SU-DHL-6 (cell line): ENCODE measurements at regions not wholly inside any gene's neighbourhood (a gene's known extent, or its start where the extent isn't known, plus 50 kb on each side); places are given as distances from the start of the nearest gene placed in this dataset.

Experiments used
- H2AFZ ChIP-seq: fragments of 200-600 bp; sonication (generic); 2 replicates; pipeline ENCODE4 v1.6.1; 2014; ENCODE audit warnings: low read depth, mild to moderate bottlenecking, moderate library complexity, mixed read lengths, antibody characterized with exemption, low read length; ENCODE audit not compliant: severe bottlenecking
- H3F3A ChIP-seq: fragments of 200-600 bp; shearing (Covaris generic); 2 replicates; pipeline ENCODE4 v1.6.0; 2016; ENCODE audit warnings: antibody characterized with exemption, mild to moderate bottlenecking; ENCODE audit not compliant: insufficient read depth
- H3K27ac ChIP-seq: fragments of 200-600 bp; sonication (generic); 2 replicates; pipeline ENCODE4 v1.5.1; 2016; ENCODE audit warnings: low read depth, mild to moderate bottlenecking, low read length, moderate library complexity, mixed read lengths
- H3K27me3 ChIP-seq: fragments of 200-600 bp; sonication (generic), shearing (Covaris generic); 2 replicates; pipeline ENCODE4 v1.6.0; 2014; ENCODE audit warnings: mild to moderate bottlenecking, low read length
- H3K36me3 ChIP-seq: fragments of 200-600 bp; sonication (generic); 2 replicates; pipeline ENCODE4 v1.6.1; 2014; ENCODE audit warnings: mild to moderate bottlenecking, low read length, mixed read lengths
- H3K4me2 ChIP-seq: fragments of 300-600, 200-600 bp; shearing (Covaris generic), sonication (generic); 2 replicates; pipeline ENCODE4 v1.6.0; 2014; ENCODE audit warnings: low read length, low read depth, mild to moderate bottlenecking; ENCODE audit not compliant: poor library complexity, severe bottlenecking
- H3K4me3 ChIP-seq: fragments of 200-600 bp; sonication (generic); 2 replicates; pipeline ENCODE4 v1.5.1; 2014; ENCODE audit warnings: antibody characterized with exemption, low read length, mild to moderate bottlenecking, mixed read lengths; ENCODE audit not compliant: insufficient read depth, poor library complexity, severe bottlenecking
- H3K79me2 ChIP-seq: fragments of 200-600 bp; sonication (generic); 2 replicates; pipeline ENCODE4 v1.6.1; 2014; ENCODE audit warnings: mild to moderate bottlenecking, low read length, moderate library complexity; ENCODE audit not compliant: insufficient read depth
- H3K9ac ChIP-seq: fragments of 200-600 bp; sonication (generic); 2 replicates; pipeline ENCODE4 v1.7.0; 2014; ENCODE audit warnings: mild to moderate bottlenecking, low read length
- H3K9me2 ChIP-seq: fragments of 200-600 bp; sonication (generic); replicated peaks from 2 replicates; pipeline ENCODE4 v1.6.1; 2014; ENCODE audit warnings: low read length; ENCODE audit not compliant: insufficient read depth
- H3K9me3 ChIP-seq: fragments of 200-600 bp; sonication (generic); 2 replicates; pipeline ENCODE4 v1.6.1; 2014; ENCODE audit warnings: low read length, mixed read lengths; ENCODE audit not compliant: insufficient read depth
- H4K20me1 ChIP-seq: fragments of 200-600 bp; sonication (generic); 2 replicates; pipeline ENCODE4 v1.6.1; 2014; ENCODE audit warnings: low read depth, mild to moderate bottlenecking, antibody characterized with exemption, low read length, moderate library complexity, mixed read lengths
- EZH2phosphoT487 ChIP-seq: fragments of 200-600 bp; sonication (generic), shearing (Covaris generic); conservative IDR thresholded peaks from 2 replicates; pipeline ENCODE4 v1.6.1; 2018; ENCODE audit warnings: mild to moderate bottlenecking, antibody characterized with exemption, low read length, moderate library complexity, mixed read lengths
- TF ChIP-seq, protein P1 (sequence below): fragments of 200-600 bp; sonication (generic); IDR thresholded peaks from one replicate; pipeline ENCODE4 v1.5.1; 2017; ENCODE audit warnings: antibody characterized with exemption, mild to moderate bottlenecking, low read length, moderate library complexity; ENCODE audit not compliant: insufficient read depth, poor library complexity, severe bottlenecking

DNA sequence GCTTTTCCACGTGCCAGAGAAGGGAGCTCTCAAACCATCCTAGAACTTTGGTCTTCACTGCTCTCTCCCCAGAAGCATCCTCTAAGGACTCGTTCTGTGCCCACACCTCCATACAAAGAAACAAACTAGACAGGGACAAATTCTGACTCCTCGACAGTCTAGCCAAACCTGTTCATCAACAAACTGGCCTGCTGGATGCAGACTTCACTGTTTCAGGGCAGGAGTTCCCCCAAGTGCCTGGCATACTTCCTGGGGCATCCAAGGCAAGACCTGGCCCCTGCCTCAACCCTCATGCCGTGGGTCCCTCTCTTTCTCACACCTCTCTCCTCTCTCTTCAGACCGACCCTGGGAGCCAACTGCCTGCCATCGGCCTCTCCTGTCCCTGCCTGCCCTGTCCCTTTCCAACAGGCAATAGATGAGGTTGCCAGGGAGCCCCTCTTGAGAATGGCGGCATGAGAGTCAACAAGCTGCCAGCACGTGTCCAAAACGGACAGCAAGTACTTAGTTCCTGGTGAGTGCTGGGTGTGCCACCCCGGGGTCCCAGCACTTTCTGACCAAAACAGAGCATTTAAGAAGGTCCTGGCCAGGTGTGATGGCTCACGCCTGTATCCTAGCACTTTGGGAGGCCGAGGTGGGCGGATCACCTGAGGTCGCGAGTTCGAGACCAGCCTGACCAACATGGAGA is 79.1 kb upstream of the HES1 start:
- no peak for TF ChIP-seq EZH2phosphoT487
- TF ChIP-seq, protein P1, sequence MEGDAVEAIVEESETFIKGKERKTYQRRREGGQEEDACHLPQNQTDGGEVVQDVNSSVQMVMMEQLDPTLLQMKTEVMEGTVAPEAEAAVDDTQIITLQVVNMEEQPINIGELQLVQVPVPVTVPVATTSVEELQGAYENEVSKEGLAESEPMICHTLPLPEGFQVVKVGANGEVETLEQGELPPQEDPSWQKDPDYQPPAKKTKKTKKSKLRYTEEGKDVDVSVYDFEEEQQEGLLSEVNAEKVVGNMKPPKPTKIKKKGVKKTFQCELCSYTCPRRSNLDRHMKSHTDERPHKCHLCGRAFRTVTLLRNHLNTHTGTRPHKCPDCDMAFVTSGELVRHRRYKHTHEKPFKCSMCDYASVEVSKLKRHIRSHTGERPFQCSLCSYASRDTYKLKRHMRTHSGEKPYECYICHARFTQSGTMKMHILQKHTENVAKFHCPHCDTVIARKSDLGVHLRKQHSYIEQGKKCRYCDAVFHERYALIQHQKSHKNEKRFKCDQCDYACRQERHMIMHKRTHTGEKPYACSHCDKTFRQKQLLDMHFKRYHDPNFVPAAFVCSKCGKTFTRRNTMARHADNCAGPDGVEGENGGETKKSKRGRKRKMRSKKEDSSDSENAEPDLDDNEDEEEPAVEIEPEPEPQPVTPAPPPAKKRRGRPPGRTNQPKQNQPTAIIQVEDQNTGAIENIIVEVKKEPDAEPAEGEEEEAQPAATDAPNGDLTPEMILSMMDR = no peak
- no peak overlapping the region for H3K9ac ChIP-seq
- no peak overlapping the region for H3K4me2 ChIP-seq

GRCh38 chr3:194057570-194058188 is 78.3 kb upstream of the HES1 start:
- Histone ChIP-seq H3F3A (0 out of 2 replicates have a peak, but pooled peaks cover 7% of the 10 kb centered on the region), H3K9ac (peak overlapping the region; percentile 39), H3K9me2 (no peaks in the 10 kb centered on the region), H3K27me3 (no peaks in the 10 kb centered on the region), H3K4me2 (peak overlapping the region; percentile 51), H2AFZ (peak overlapping the region; percentile 86), H3K36me3 (no peaks in the 10 kb centered on the region), H3K9me3 (no peaks in the 10 kb centered on the region), H3K4me3 (no peak overlapping the region), H4K20me1 (no peaks in the 10 kb centered on the region), H3K79me2 (no peaks in the 10 kb centered on the region), H3K27ac (no peak overlapping the region)
- no peak for TF ChIP-seq EZH2phosphoT487
- TF ChIP-seq, protein P1 = no peak

More for the DNA sequence above, 79.1 kb upstream of the HES1 start:
- H3K36me3 ChIP-seq = no peaks in the 10 kb centered on the region
- no peaks in the 10 kb centered on the region for H3K9me2 ChIP-seq
- no peaks in the 10 kb centered on the region for H3K79me2 ChIP-seq
- no peak overlapping the region for H3K27ac ChIP-seq
- H3K27me3 ChIP-seq = no peaks in the 10 kb centered on the region
- no peak overlapping the region for H2AFZ ChIP-seq
- no peaks in the 10 kb centered on the region for H3K9me3 ChIP-seq
- 0 out of 2 replicates have a peak, but pooled peaks cover 7% of the 10 kb centered on the region for H3F3A ChIP-seq
- no peaks in the 10 kb centered on the region for H4K20me1 ChIP-seq
- H3K4me3 ChIP-seq = no peak overlapping the region

DNA sequence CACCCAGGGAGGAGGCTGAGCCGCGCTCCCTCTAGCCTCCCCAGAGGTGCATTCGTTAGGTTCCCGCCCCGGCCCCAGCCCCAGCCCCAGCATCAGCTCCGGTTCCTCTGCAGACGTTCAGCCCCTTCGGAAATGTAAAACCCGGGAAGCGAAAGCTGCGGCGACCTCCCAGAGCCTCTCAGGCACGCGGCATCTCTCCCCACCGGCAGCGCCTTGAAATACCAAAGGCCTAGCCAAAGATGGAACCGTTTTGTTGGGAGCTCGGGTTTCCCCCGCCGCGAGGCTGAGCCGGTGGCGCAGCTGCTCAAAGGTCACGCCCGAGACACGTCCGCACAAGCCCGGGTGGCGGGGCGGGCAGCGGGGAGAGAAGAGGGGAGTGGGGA is 77.8 kb upstream of the HES1 start:
- peak overlapping the region; percentile 39 for H3K9ac ChIP-seq
- no peak overlapping the region for H3K27ac ChIP-seq
- no peaks in the 10 kb centered on the region for H3K9me2 ChIP-seq
- peak overlapping the region; percentile 86 for H2AFZ ChIP-seq
- 0 out of 2 replicates have a peak, but pooled peaks cover 7% of the 10 kb centered on the region for H3F3A ChIP-seq
- H3K79me2 ChIP-seq = no peaks in the 10 kb centered on the region
- H3K4me2 ChIP-seq = peak overlapping the region; percentile 51
- H3K4me3 ChIP-seq = no peak overlapping the region
- H3K27me3 ChIP-seq = no peaks in the 10 kb centered on the region
- no peaks in the 10 kb centered on the region for H3K36me3 ChIP-seq
- no peaks in the 10 kb centered on the region for H3K9me3 ChIP-seq
- no peaks in the 10 kb centered on the region for H4K20me1 ChIP-seq
- TF ChIP-seq EZH2phosphoT487 = no peak
- TF ChIP-seq, protein P1 = no peak
